Naive thymus-derived CD8-positive, alpha-beta T cell (primary cell): ENCODE measurements at regions not wholly inside any gene's neighbourhood (a gene's known extent, or its start where the extent isn't known, plus 50 kb on each side); places are given as distances from the start of the nearest gene placed in this dataset.
A peak's percentile ranks its signal among the peaks of the same experiment; 100 is the strongest.

Experiments
- ATAC-seq, 2 donors: fragments of 150-1000 bp; cut with Tn5 transposase in 1 of 2; sonication (Bioruptor Pico), chemical (Tn5 transposase) in 1 of 2; 1 replicate in 1 of 2; 2 replicates in 1 of 2; pipeline ENCODE4 v1.10.0; 2021; ENCODE audit warnings: mild to moderate bottlenecking in 2 of 2, moderate library complexity in 2 of 2
- POLR2A ChIA-PET: fragments of 350-600 bp; sonication (Branson Sonifier 250); formaldehyde crosslinking; loops from one replicate; lab custom pipeline; 2021; ENCODE audit warnings: antibody characterized with exemption; lab: Charles Lee
- DNase-seq, 10 donors: peaks; one replicate each; pipeline versions ENCODE4 v3.0.0 to v3.0.0-alpha.2; 2020 to 2022
- H3K27ac Mint-ChIP-seq, 10 donors: one replicate each; pipeline ENCODE4 v1.8.0; 2020 to 2022; ENCODE audit warnings: mild to moderate bottlenecking in 10 of 10, mixed read lengths in 10 of 10, moderate library complexity in 4 of 10, inconsistent platforms in 1 of 10
- H3K27me3 Mint-ChIP-seq, 5 donors: one replicate each; pipeline ENCODE4 v1.8.0; 2021 to 2022; ENCODE audit warnings: mixed read lengths in 5 of 5
- H3K36me3 Mint-ChIP-seq, 3 donors: one replicate each; pipeline ENCODE4 v1.8.0; 2020 to 2022; ENCODE audit warnings: mixed read lengths in 3 of 3, mild to moderate bottlenecking in 2 of 3, inconsistent platforms in 1 of 3
- H3K4me1 Mint-ChIP-seq, 4 donors: one replicate each; pipeline ENCODE4 v1.8.0; 2021 to 2022; ENCODE audit warnings: mixed read lengths in 4 of 4
- H3K4me3 Mint-ChIP-seq, 10 donors: one replicate each; pipeline ENCODE4 v1.8.0; 2020 to 2022; ENCODE audit warnings: mild to moderate bottlenecking in 10 of 10, mixed read lengths in 10 of 10, moderate library complexity in 6 of 10, inconsistent platforms in 1 of 10
- H3K9me3 Mint-ChIP-seq, 9 donors: one replicate each; pipeline ENCODE4 v1.8.0; 2020 to 2022; ENCODE audit warnings: mixed read lengths in 9 of 9, mild to moderate bottlenecking in 3 of 9, inconsistent platforms in 1 of 9, moderate library complexity in 1 of 9

DNA sequence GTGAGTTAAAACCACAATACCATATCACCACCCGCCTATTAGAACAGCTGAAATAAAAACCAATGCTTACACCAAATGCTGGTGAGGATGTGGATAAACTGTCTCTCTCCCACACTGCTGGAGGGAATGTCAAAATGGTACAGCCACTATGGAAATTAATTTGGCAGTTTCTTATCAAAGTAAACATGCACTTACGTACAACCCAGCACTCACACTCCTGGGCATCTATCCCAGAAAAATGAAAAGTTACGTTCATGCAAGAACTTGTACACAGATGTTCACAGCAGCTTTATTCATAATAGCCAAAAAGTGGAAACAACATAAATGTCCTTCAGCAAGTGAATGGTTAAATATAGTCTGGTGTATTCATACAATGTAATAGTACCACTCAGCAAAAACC, 173.2 kb upstream of the MYOCD start:
- no peak overlapping the region for H3K27ac Mint-ChIP-seq
- peaks cover 0 to 17% (median 6%) of the 10 kb centered on the region in 9 donors for H3K9me3 Mint-ChIP-seq
- no peak for ATAC-seq
- no peaks in the 10 kb centered on the region for H3K36me3 Mint-ChIP-seq
- H3K27me3 Mint-ChIP-seq, result peaks cover 0 to 11% (median 0%) of the 10 kb centered on the region in 5 donors
- DNase-seq, result no peak
- POLR2A ChIA-PET, result no interaction called here
- no peaks in the 10 kb centered on the region for H3K4me1 Mint-ChIP-seq
- no peak overlapping the region for H3K4me3 Mint-ChIP-seq

DNA sequence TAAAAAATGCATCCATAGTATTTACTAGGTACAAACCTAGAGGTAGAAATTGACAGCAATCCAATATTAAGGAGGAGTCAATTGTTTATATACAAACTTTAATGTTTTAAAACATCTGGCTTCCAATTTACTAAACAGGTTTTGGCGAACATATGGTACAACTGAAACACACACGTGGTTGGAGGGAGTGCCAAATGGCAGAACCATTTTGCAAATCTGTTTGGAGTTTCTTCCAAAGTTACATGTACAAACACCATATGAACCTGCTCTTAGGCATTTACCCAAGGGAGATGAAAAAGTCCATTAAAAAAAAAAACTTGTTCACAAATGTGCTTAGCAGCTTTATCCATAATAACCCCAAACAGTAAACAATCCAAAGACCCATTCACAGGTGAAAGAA, 159.8 kb upstream of the MYOCD start:
- no peaks in the 10 kb centered on the region for H3K4me1 Mint-ChIP-seq

DNA sequence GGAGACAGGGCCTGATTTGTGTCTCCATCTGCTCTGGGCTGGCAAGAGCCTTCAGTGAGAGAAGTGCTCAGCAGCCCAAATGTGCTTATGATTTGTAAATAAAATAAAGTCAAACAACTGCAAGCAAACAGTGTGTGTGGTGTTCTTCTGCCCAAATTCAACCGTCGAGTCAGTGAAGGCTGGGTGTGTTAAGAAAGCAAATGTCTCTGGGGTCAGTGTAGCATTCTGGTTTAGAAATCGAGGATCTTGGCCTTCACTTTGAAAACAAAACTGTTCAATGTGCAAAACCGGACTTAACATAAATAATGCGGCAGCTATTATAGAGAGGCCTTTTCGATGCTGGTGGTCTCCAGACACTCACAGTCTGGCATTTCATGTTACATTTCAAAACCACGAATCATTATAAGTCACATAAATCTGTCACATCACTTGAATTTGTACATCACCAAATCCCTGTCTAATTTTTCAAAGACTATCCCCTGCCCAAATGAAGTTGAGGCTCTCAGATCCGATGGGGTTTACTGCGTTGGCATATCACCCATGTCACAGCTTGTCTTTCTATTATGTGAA, 158.6 kb upstream of the MYOCD start:
- H3K27me3 Mint-ChIP-seq, result peaks cover 0 to 4% (median 0%) of the 10 kb centered on the region in 5 donors
- H3K4me3 Mint-ChIP-seq, result no peak overlapping the region
- POLR2A ChIA-PET, result no interaction called here
- H3K9me3 Mint-ChIP-seq, result peaks cover 0 to 19% (median 1%) of the 10 kb centered on the region in 9 donors
- H3K36me3 Mint-ChIP-seq, result no peaks in the 10 kb centered on the region
- DNase-seq, result no peak
- ATAC-seq, result no peak
- H3K4me1 Mint-ChIP-seq, result no peaks in the 10 kb centered on the region
- no peak overlapping the region for H3K27ac Mint-ChIP-seq

More for the DNA sequence above, 159.8 kb upstream of the MYOCD start:
- no peak for ATAC-seq
- Mint-ChIP-seq H3K27ac (no peak overlapping the region), H3K27me3 (peaks cover 0 to 6% (median 0%) of the 10 kb centered on the region in 5 donors), H3K4me3 (no peak overlapping the region), H3K36me3 (no peaks in the 10 kb centered on the region), H3K9me3 (peaks cover 0 to 16% (median 1%) of the 10 kb centered on the region in 9 donors)
- POLR2A ChIA-PET, result no interaction called here
- no peak for DNase-seq

DNA sequence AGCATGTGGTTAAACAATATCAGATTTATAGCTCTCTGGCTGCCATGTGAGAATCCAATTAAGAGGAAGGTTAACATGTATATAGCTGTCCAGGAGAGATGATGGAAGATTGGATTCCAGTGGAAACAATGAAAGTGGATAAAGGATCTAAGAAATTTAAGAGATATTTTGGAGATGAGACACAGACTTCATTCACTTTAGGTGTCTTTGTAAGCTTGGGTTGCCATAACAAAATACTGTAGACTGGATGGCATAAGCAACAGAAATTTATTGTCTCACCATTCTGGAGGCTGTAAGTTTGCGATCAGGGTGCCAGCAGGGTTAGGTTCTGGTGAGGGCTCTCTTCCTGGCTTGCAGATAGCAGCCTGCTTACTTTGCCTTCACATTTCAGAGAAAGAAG, 155.9 kb upstream of the MYOCD start:
- ATAC-seq (no peak), DNase-seq (no peak)
- Mint-ChIP-seq H3K9me3 (peaks cover 0 to 10% (median 0%) of the 10 kb centered on the region in 9 donors), H3K27ac (no peak overlapping the region), H3K36me3 (no peaks in the 10 kb centered on the region), H3K4me3 (no peak overlapping the region), H3K27me3 (peaks cover 0 to 4% (median 0%) of the 10 kb centered on the region in 5 donors), H3K4me1 (no peaks in the 10 kb centered on the region)
- POLR2A ChIA-PET, result no interaction called here

DNA sequence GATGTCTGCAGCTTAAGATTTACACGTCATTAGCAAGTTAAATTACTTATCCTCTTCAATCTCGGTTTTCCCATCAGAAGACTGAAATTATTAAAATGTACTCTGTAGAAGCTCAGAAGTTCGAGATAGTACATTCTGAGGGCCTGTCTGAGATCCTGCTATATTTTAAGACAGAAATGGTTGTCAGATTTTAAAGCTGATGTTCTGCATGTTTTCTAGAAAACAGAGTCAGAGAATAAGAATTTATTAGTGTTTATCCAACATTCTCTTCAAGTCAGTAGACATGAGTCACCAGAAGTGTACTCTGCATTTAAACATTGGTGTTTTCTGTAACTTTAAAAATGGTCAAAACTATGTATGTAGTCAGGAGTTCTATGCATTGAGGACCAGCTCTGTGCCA, 155.2 kb upstream of the MYOCD start:
- no peak overlapping the region for H3K4me3 Mint-ChIP-seq
- ATAC-seq (no peak), DNase-seq (no peak)
- peaks cover 0 to 10% (median 0%) of the 10 kb centered on the region in 9 donors for H3K9me3 Mint-ChIP-seq
- no peaks in the 10 kb centered on the region for H3K36me3 Mint-ChIP-seq
- H3K27me3 Mint-ChIP-seq, result peaks cover 0 to 4% (median 0%) of the 10 kb centered on the region in 5 donors
- H3K27ac Mint-ChIP-seq, result no peak overlapping the region
- POLR2A ChIA-PET, result no interaction called here
- no peaks in the 10 kb centered on the region for H3K4me1 Mint-ChIP-seq

DNA sequence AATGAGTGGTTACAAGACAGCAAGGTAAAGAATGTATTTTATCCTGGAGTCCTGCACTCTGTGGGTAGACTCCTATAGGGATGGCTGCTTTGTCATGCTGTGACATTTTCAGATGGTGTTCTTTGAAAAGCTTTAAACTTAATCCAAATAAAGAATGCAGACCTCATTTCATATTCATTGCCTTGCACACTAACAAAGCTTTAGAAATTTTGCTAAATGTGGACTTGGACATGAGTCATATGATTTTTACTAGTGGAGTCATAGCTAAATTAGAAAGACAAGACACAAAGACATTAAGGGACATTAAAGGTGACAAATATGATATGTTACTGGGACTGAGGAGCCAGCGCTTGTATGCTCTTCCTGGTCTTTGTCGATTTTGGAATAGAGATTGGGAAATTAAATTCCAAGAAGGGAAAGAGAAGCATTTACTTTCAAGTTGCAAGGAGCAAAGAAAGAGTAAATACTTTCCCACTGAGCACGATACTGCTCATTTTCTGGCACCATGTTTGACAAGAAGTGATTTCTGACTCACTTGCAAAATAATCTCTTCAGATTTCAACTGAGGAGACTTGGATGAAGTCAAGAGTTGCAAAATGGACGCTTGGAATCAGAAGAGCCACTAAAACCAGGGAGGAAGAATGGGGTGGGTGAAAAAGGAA, 152.9 kb upstream of the MYOCD start:
- no peaks in the 10 kb centered on the region for H3K36me3 Mint-ChIP-seq
- H3K27ac Mint-ChIP-seq, result no peak overlapping the region
- no peak for DNase-seq
- peaks cover 0 to 10% (median 0%) of the 10 kb centered on the region in 9 donors for H3K9me3 Mint-ChIP-seq
- no peak overlapping the region for H3K4me3 Mint-ChIP-seq
- H3K4me1 Mint-ChIP-seq, result no peaks in the 10 kb centered on the region
- peaks cover 0 to 4% (median 0%) of the 10 kb centered on the region in 5 donors for H3K27me3 Mint-ChIP-seq
- no peak for ATAC-seq
- POLR2A ChIA-PET, result no interaction called here

DNA sequence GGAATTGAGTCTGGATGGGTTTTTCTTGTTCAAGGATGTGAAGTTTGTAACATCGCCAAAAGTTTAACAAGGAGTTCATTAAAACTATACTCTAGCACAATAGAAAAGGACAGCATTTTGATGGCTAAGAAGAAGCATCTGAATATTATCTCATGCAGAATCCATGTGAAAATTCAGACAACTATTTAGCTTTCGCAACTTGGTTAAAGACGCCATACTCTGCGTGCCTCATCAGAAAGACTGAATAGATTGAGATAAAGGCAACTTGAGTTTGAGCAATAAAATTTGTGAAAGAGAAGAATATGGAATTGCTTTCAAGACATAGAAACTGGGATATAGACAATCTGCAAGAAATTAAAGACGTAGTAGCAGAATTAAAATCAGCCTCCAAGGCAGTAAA, 151.1 kb upstream of the MYOCD start:
- no peaks in the 10 kb centered on the region for H3K36me3 Mint-ChIP-seq
- no peaks in the 10 kb centered on the region for H3K4me1 Mint-ChIP-seq
- POLR2A ChIA-PET, result no interaction called here
- H3K27ac Mint-ChIP-seq, result no peak overlapping the region
- H3K9me3 Mint-ChIP-seq, result peaks cover 0 to 9% (median 0%) of the 10 kb centered on the region in 9 donors
- DNase-seq (no peak), ATAC-seq (no peak)
- H3K4me3 Mint-ChIP-seq, result no peak overlapping the region
- H3K27me3 Mint-ChIP-seq, result peaks cover 0 to 2% (median 0%) of the 10 kb centered on the region in 5 donors

DNA sequence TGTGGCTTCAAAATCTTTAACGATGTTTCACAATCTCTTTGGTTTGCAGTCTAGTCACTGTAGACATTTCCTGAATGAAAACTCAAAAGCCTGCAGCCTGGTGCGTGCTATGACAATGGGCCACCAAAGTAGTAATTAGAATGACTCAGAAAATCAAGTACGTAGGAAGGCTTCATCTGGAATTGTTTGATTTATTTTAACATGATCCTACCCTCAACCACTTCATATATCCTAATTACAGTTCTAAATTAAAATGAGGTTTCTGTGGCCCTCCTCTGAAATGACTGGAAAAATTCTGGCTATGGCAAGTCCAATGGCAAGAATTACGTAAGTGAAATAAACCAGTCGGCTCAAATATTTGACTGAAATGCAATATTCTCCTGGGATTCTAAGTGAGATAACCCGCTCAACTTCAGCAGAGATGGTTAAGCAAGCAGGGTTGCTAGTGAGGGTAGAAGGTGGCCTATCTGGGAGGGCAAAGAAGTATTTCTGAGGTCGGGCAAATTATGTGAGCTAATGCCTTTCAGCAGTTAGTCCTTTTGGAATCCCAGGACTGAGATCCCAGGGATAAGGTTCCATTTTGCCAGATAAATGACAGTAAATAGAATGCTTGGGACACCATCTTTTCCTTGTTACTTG, 145.6 kb upstream of the MYOCD start:
- Mint-ChIP-seq H3K9me3 (peaks cover 0 to 9% (median 4%) of the 10 kb centered on the region in 9 donors), H3K4me3 (no peak overlapping the region), H3K36me3 (no peaks in the 10 kb centered on the region), H3K4me1 (no peaks in the 10 kb centered on the region), H3K27me3 (no peaks in the 10 kb centered on the region), H3K27ac (no peak overlapping the region)
- POLR2A ChIA-PET, result no interaction called here
- ATAC-seq (no peak), DNase-seq (no peak)

DNA sequence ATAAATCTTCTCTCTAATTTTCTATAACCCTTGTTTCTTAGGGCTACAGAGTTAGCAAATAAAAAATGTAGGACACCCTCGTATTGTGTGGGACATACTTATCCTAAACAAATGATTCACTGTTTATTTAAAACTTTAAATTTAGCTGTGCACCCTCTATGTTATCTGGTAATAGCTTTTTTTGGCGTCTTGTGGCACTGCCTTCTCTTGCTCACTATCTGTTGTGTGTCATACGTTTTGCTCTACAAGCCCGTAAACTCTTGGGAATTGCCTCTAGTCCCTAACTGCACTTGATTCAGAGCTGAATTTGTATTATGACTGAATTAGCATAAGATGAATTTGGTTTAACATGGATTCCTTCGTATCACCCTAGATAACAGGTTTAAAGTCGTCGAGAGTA, 144.3 kb upstream of the MYOCD start:
- Mint-ChIP-seq H3K27ac (no peak overlapping the region), H3K9me3 (peaks cover 0 to 12% (median 4%) of the 10 kb centered on the region in 9 donors), H3K36me3 (no peaks in the 10 kb centered on the region), H3K27me3 (no peaks in the 10 kb centered on the region), H3K4me3 (no peak overlapping the region), H3K4me1 (no peaks in the 10 kb centered on the region)
- DNase-seq (no peak), ATAC-seq (no peak)
- POLR2A ChIA-PET, result no interaction called here

DNA sequence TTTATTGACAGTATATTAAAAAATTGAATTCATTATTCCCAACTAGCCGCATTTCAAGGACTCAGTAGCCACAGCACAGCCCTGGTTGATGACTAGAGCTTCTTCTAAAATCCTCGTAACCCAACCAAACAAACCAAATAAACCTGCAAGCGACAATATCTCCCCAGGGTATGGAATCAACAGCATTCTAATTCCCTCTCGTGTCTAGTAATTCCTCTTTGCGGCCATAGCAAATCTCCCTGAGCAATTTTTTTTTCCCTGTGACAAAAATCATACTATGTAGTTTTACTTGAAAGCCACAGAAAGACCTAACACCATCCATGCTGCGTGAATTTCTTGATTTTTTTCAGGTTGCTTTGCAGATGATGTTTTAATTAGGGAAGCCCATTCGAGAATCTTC, 143.4 kb upstream of the MYOCD start:
- no peaks in the 10 kb centered on the region for H3K27me3 Mint-ChIP-seq
- no peak for ATAC-seq
- H3K4me1 Mint-ChIP-seq, result no peaks in the 10 kb centered on the region
- H3K36me3 Mint-ChIP-seq, result no peaks in the 10 kb centered on the region
- peak overlapping the region in 1 of 10 donors; percentile 40 for H3K27ac Mint-ChIP-seq
- POLR2A ChIA-PET, result no interaction called here
- peaks cover 0 to 12% (median 4%) of the 10 kb centered on the region in 9 donors for H3K9me3 Mint-ChIP-seq
- H3K4me3 Mint-ChIP-seq, result no peak overlapping the region
- no peak for DNase-seq

DNA sequence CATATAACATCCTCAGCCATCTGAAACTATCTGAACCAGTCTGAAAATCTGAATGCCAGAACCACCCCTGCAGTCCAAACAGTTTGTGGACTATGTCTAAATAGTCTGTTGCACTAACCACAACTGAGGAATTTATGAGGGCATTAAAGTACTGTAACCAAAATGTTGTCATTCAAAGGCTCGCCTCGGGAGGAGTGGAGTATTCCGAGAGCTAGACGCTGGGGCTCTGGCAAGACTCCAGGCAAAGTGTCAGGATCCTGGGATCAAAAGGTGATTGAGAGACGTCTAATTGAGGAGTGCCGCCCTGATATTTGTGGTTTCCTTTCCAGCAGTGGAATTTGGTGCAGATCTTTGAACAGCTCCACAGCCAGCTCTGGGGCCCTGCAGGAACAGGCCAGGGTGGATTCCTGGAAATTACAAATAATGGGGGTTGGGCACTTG, 142.9 kb upstream of the MYOCD start:
- H3K9me3 Mint-ChIP-seq, result peaks cover 0 to 12% (median 4%) of the 10 kb centered on the region in 9 donors
- no peaks in the 10 kb centered on the region for H3K4me1 Mint-ChIP-seq
- ATAC-seq (no peak), DNase-seq (no peak)
- H3K36me3 Mint-ChIP-seq, result no peaks in the 10 kb centered on the region
- H3K27ac Mint-ChIP-seq, result no peak overlapping the region
- H3K4me3 Mint-ChIP-seq, result no peak overlapping the region
- POLR2A ChIA-PET, result no interaction called here
- H3K27me3 Mint-ChIP-seq, result no peaks in the 10 kb centered on the region

DNA sequence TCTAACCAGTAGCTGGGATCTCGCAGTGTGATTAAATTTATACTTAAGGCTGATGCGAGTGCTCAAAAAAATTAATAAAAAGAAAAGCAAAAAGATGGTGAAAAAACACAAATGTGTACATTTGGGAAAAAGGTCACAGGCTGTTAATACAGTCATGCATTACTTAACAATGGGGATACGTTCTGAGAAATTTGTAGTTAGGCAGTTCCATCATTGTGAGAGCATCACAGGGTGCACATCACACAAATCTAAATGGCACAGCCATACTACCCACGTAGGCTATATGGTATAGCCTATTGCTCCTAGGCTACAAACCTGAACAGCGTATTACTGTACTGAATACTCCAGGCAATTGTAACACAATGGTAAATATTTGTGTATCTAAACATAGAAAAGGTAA, 142.4 kb upstream of the MYOCD start:
- no peak overlapping the region for H3K27ac Mint-ChIP-seq
- no peaks in the 10 kb centered on the region for H3K36me3 Mint-ChIP-seq
- no peak overlapping the region for H3K4me3 Mint-ChIP-seq
- DNase-seq, result no peak
- H3K4me1 Mint-ChIP-seq, result no peaks in the 10 kb centered on the region
- POLR2A ChIA-PET, result no interaction called here
- H3K27me3 Mint-ChIP-seq, result no peaks in the 10 kb centered on the region
- peaks cover 0 to 12% (median 5%) of the 10 kb centered on the region in 9 donors for H3K9me3 Mint-ChIP-seq
- ATAC-seq, result no peak

DNA sequence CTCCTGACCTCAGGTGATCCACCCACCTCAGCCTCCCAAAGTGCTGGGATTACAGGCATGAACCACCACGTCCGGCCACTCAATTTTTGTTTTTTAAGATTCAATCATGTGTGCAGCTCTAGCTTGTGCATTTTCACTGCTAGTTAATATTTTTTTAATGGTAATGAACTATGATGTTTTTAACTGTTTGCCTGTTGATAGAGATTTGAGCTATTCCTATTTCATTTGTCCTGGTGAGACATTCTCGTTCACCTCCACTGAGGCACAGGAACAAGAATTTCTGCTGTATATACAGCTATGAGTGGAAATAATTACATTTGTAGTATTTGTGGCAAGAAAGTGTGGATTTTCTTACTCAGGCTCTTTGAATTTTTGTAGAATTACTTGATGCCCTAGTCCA, 137.7 kb upstream of the MYOCD start:
- POLR2A ChIA-PET, result no interaction called here
- H3K4me1 Mint-ChIP-seq, result no peaks in the 10 kb centered on the region
- ATAC-seq (no peak), DNase-seq (no peak)
- no peaks in the 10 kb centered on the region for H3K27me3 Mint-ChIP-seq
- H3K27ac Mint-ChIP-seq, result no peak overlapping the region
- no peak overlapping the region for H3K4me3 Mint-ChIP-seq
- no peaks in the 10 kb centered on the region for H3K36me3 Mint-ChIP-seq
- H3K9me3 Mint-ChIP-seq, result peaks cover 0 to 12% (median 0%) of the 10 kb centered on the region in 9 donors
